Transverse colon (tissue), 3 donors: ENCODE measurements at regions not wholly inside any gene's neighbourhood (a gene's known extent, or its start where the extent isn't known, plus 50 kb on each side); places are given as distances from the start of the nearest gene placed in this dataset.

ENCODE experiments used
- EP300 ChIP-seq: sonication (generic); formaldehyde crosslinking; IDR thresholded peaks from one replicate; pipeline ENCODE4 v1.6.1; 2017; ENCODE audit warnings: antibody characterized with exemption, low read depth
- POLR2A ChIP-seq: fragments of 450-650 bp; IDR thresholded peaks from one replicate; pipeline ENCODE4 v1.6.1; 2016; ENCODE audit warnings: antibody characterized with exemption, mild to moderate bottlenecking, moderate library complexity
- TF ChIP-seq, protein P1 (sequence below), 5 experiments: fragments of 200-600 bp in 3 of 5; fragments of 450-650 bp in 2 of 5; sonication (generic) in 3 of 5; IDR thresholded peaks; 1 replicate in 2 of 5; 2 replicates in 3 of 5; pipeline ENCODE4 v1.5.1; 2016 to 2017; ENCODE audit warnings: antibody characterized with exemption in 5 of 5, inconsistent platforms in 3 of 5, mild to moderate bottlenecking in 2 of 5, moderate library complexity in 1 of 5

- TF ChIP-seq, protein P1, sequence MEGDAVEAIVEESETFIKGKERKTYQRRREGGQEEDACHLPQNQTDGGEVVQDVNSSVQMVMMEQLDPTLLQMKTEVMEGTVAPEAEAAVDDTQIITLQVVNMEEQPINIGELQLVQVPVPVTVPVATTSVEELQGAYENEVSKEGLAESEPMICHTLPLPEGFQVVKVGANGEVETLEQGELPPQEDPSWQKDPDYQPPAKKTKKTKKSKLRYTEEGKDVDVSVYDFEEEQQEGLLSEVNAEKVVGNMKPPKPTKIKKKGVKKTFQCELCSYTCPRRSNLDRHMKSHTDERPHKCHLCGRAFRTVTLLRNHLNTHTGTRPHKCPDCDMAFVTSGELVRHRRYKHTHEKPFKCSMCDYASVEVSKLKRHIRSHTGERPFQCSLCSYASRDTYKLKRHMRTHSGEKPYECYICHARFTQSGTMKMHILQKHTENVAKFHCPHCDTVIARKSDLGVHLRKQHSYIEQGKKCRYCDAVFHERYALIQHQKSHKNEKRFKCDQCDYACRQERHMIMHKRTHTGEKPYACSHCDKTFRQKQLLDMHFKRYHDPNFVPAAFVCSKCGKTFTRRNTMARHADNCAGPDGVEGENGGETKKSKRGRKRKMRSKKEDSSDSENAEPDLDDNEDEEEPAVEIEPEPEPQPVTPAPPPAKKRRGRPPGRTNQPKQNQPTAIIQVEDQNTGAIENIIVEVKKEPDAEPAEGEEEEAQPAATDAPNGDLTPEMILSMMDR (IDR thresholded peaks at IDR 0.05): no peak
- TF ChIP-seq POLR2A: no peak
- no peak for TF ChIP-seq EP300
Observed at GRCh38 chr2:81600088-81600487, 1295.5 kb upstream of the LRRTM1 start.
